ENCODE measurements at regions not wholly inside any gene's neighbourhood (a gene's known extent, or its start where the extent isn't known, plus 50 kb on each side); places are given as distances from the start of the nearest gene placed in this dataset.

GRCh38 chr3:95280711-95281352, 1218.0 kb downstream of the NSUN3 start (continued):
- TF ChIP-seq ATF6 (CRISPR knock-in tag; IDR thresholded peaks at IDR 0.05): no peak
- TF ChIP-seq ZMAT4 (CRISPR knock-in tag; IDR thresholded peaks at IDR 0.05): no peak
- TF ChIP-seq ZNF138 (CRISPR knock-in tag; conservative IDR thresholded peaks at IDR 0.05): no peak
- no peak for TF ChIP-seq JUN (CRISPR knock-in tag; IDR thresholded peaks at IDR 0.05)

GRCh38 chr3:95289295-95289694, 1226.4 kb downstream of the NSUN3 start:
- H3K27ac Mint-ChIP-seq: no peak overlapping the region
- TF ChIP-seq SP1 (CRISPR knock-in tag; conservative IDR thresholded peaks at IDR 0.05) (no peak), KAT7 (CRISPR knock-in tag; IDR thresholded peaks at IDR 0.05; ENCODE audit: borderline replicate concordance) (no peak), ZNF416 (CRISPR knock-in tag; IDR thresholded peaks at IDR 0.05) (no peak), RORB (CRISPR knock-in tag; IDR thresholded peaks at IDR 0.05) (no peak), PREB (CRISPR knock-in tag; IDR thresholded peaks at IDR 0.05; ENCODE audit: borderline replicate concordance) (no peak), ZNF263 (CRISPR knock-in tag; IDR thresholded peaks at IDR 0.05; ENCODE audit: low read depth) (no peak), ATF1 (CRISPR knock-in tag; IDR thresholded peaks at IDR 0.05) (no peak), ZBTB43 (CRISPR knock-in tag; IDR thresholded peaks at IDR 0.05) (no peak), TCF7 (CRISPR knock-in tag; IDR thresholded peaks at IDR 0.05; ENCODE audit: low read depth) (no peak), MAX (CRISPR knock-in tag; IDR thresholded peaks at IDR 0.05) (no peak), ZNF138 (CRISPR knock-in tag; conservative IDR thresholded peaks at IDR 0.05) (no peak), ZNF219 (CRISPR knock-in tag; IDR thresholded peaks at IDR 0.05; ENCODE audit: borderline replicate concordance) (no peak), ZNF423 (CRISPR knock-in tag; IDR thresholded peaks at IDR 0.05) (no peak), JAZF1 (CRISPR knock-in tag; IDR thresholded peaks at IDR 0.05) (no peak), TP53 (CRISPR knock-in tag; IDR thresholded peaks at IDR 0.05) (no peak)
- no peak overlapping the region for H3K4me3 Mint-ChIP-seq
- CTCF ChIA-PET: no interaction called here
- no peaks in the 10 kb centered on the region for H3K27me3 Mint-ChIP-seq (ENCODE audit: low read depth)
- ATAC-seq (no peak), DNase-seq (ENCODE audit: low spot score) (no peak)
- H3K9me3 Mint-ChIP-seq: peaks cover 58% of the 10 kb centered on the region
- H3K36me3 Mint-ChIP-seq: peaks cover 40% of the 10 kb centered on the region
- POLR2A ChIA-PET: no interaction called here
- H3K4me1 Mint-ChIP-seq: no peaks in the 10 kb centered on the region

- ATAC-seq: no peak
- no peak for DNase-seq (ENCODE audit: low spot score)
- no peak overlapping the region for H3K27ac Mint-ChIP-seq
- peaks cover 9% of the 10 kb centered on the region for H3K9me3 Mint-ChIP-seq
- ChIA-PET POLR2A (no interaction called here), CTCF (no interaction called here)
- H3K36me3 Mint-ChIP-seq: peaks cover 3% of the 10 kb centered on the region
- H3K27me3 Mint-ChIP-seq (ENCODE audit: low read depth): no peaks in the 10 kb centered on the region
- no peaks in the 10 kb centered on the region for H3K4me1 Mint-ChIP-seq
- no peak overlapping the region for H3K4me3 Mint-ChIP-seq
- no peak for TF ChIP-seq RORB (CRISPR knock-in tag; IDR thresholded peaks at IDR 0.05)
- TF ChIP-seq KAT7 (CRISPR knock-in tag; IDR thresholded peaks at IDR 0.05; ENCODE audit: borderline replicate concordance): no peak
- TF ChIP-seq SOX15 (CRISPR knock-in tag; IDR thresholded peaks at IDR 0.05): no peak
- TF ChIP-seq ZNF671 (CRISPR knock-in tag; IDR thresholded peaks at IDR 0.05): no peak
- TF ChIP-seq ZNF219 (CRISPR knock-in tag; IDR thresholded peaks at IDR 0.05; ENCODE audit: borderline replicate concordance): no peak
- no peak for TF ChIP-seq CTCF (IDR thresholded peaks at IDR 0.05)
- TF ChIP-seq ZNF138 (CRISPR knock-in tag; conservative IDR thresholded peaks at IDR 0.05): no peak
- no peak for TF ChIP-seq FOXP4 (CRISPR knock-in tag; IDR thresholded peaks at IDR 0.05)
- TF ChIP-seq FOXP1 (CRISPR knock-in tag; IDR thresholded peaks at IDR 0.05; ENCODE audit: borderline replicate concordance): no peak
Measured at GRCh38 chr3:95297581-95297980, 1234.7 kb downstream of the NSUN3 start.

All from WTC11 (cell line).